ENCODE measurements at regions not wholly inside any gene's neighbourhood (a gene's known extent, or its start where the extent isn't known, plus 50 kb on each side); places are given as distances from the start of the nearest gene placed in this dataset.

DNA sequence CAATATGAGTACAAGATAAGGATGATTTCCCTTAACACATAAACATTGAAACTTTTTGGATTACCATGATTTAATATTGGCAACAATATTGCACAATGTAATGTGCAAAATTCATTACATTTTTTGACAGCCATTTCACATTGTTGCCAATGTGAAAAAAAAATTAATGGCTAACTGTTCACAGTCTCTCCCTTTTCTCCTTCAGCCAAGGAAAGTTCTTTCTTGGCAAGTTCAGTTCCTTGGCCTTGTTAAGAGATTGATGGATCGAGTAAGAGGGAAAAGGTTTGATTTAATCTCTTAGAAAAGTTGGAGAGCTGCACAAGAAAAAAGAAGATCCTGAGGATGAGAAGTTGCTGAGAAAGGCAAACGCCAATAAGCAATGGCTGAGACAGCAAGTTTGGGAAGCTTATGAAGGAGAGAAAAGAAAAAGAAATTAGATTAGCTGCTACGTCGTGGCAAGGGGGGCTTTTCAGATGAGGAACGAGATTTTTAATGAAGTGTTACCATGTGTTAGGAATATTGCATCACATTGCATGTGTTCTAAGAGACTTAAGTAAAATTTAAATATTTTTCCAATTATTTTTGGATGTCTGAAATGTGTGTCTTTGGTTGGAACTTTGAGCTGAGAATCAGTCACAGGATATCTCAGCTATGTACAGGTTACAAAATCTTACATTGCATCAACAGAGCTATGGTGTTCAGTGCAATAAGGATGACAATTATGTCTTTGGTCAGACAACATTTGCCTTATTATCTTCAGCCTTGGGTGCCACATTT lies 61.4 kb upstream of the ZNF280D start:
- TF ChIP-seq, protein P1, sequence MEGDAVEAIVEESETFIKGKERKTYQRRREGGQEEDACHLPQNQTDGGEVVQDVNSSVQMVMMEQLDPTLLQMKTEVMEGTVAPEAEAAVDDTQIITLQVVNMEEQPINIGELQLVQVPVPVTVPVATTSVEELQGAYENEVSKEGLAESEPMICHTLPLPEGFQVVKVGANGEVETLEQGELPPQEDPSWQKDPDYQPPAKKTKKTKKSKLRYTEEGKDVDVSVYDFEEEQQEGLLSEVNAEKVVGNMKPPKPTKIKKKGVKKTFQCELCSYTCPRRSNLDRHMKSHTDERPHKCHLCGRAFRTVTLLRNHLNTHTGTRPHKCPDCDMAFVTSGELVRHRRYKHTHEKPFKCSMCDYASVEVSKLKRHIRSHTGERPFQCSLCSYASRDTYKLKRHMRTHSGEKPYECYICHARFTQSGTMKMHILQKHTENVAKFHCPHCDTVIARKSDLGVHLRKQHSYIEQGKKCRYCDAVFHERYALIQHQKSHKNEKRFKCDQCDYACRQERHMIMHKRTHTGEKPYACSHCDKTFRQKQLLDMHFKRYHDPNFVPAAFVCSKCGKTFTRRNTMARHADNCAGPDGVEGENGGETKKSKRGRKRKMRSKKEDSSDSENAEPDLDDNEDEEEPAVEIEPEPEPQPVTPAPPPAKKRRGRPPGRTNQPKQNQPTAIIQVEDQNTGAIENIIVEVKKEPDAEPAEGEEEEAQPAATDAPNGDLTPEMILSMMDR (IDR thresholded peaks at IDR 0.05; ENCODE audit: low read length) = no peak
- TF ChIP-seq EZH2 (optimal IDR thresholded peaks at IDR 0.05; ENCODE audit: low read depth, low read length) = no peak
